ENCODE measurements at regions not wholly inside any gene's neighbourhood (a gene's known extent, or its start where the extent isn't known, plus 50 kb on each side); places are given as distances from the start of the nearest gene placed in this dataset.

- no peak for TF ChIP-seq CTCF (IDR thresholded peaks at IDR 0.05)
- H3K27ac ChIP-seq = no peak overlapping the region
- H3K36me3 ChIP-seq = no peaks in the 10 kb centered on the region
- no peaks in the 10 kb centered on the region for H3K9me3 ChIP-seq
- H3K4me3 ChIP-seq = no peak overlapping the region
- no peaks in the 10 kb centered on the region for H3K27me3 ChIP-seq
- peaks cover 3 to 16% (median 9%) of the 10 kb centered on the region in 4 donors for H3K4me1 ChIP-seq
- no peak for DNase-seq
- intact Hi-C loops (cut with DNase I; ENCODE audit: low total_unique reads) = no loop called here
Measured at GRCh38 chr2:223474893-223475292, 127.3 kb downstream of the SCG2 start.

- Histone ChIP-seq H3K27ac (no peak overlapping the region), H3K4me1 (peaks cover under 1 to 10% (median 3%) of the 10 kb centered on the region in 4 donors), H3K36me3 (no peaks in the 10 kb centered on the region), H3K4me3 (no peak overlapping the region), H3K27me3 (no peaks in the 10 kb centered on the region), H3K9me3 (no peaks in the 10 kb centered on the region)
- no peak for TF ChIP-seq CTCF (IDR thresholded peaks at IDR 0.05)
- intact Hi-C loops (cut with DNase I; ENCODE audit: low total_unique reads) = no loop called here
- DNase-seq = no peak
Measured at GRCh38 chr2:223475901-223476300, 126.3 kb downstream of the SCG2 start.

GRCh38 chr2:223477318-223477717, 124.8 kb downstream of the SCG2 start:
- intact Hi-C loops (cut with DNase I; ENCODE audit: low total_unique reads) = no loop called here
- H3K36me3 ChIP-seq = no peaks in the 10 kb centered on the region
- TF ChIP-seq CTCF (IDR thresholded peaks at IDR 0.05) = no peak
- H3K4me3 ChIP-seq = no peak overlapping the region
- peaks cover 0 to 10% (median 1%) of the 10 kb centered on the region in 4 donors for H3K4me1 ChIP-seq
- DNase-seq = no peak
- no peaks in the 10 kb centered on the region for H3K27me3 ChIP-seq
- H3K27ac ChIP-seq = no peak overlapping the region
- no peaks in the 10 kb centered on the region for H3K9me3 ChIP-seq

GRCh38 chr2:223481486-223481885, 120.7 kb downstream of the SCG2 start:
- intact Hi-C loops (cut with DNase I; ENCODE audit: low total_unique reads) = no loop called here
- DNase-seq = no peak
- Histone ChIP-seq H3K4me3 (no peak overlapping the region), H3K27ac (no peak overlapping the region), H3K4me1 (no peaks in the 10 kb centered on the region), H3K27me3 (no peaks in the 10 kb centered on the region), H3K9me3 (no peaks in the 10 kb centered on the region), H3K36me3 (no peaks in the 10 kb centered on the region)
- TF ChIP-seq CTCF (IDR thresholded peaks at IDR 0.05) = no peak

GRCh38 chr2:223486751-223487150, 115.4 kb downstream of the SCG2 start:
- intact Hi-C loops (cut with DNase I; ENCODE audit: low total_unique reads) = no loop called here
- H3K4me3 ChIP-seq = no peak overlapping the region

More at GRCh38 chr2:223486751-223487150, 115.4 kb downstream of the SCG2 start:
- no peak for TF ChIP-seq CTCF (IDR thresholded peaks at IDR 0.05)
- Histone ChIP-seq H3K9me3 (no peaks in the 10 kb centered on the region), H3K36me3 (no peaks in the 10 kb centered on the region), H3K4me1 (peaks cover 0 to 12% (median 2%) of the 10 kb centered on the region in 4 donors), H3K27ac (no peak overlapping the region), H3K27me3 (no peaks in the 10 kb centered on the region)
- no peak for DNase-seq
